DOHH2 (cell line): ENCODE measurements at regions not wholly inside any gene's neighbourhood (a gene's known extent, or its start where the extent isn't known, plus 50 kb on each side); places are given as distances from the start of the nearest gene placed in this dataset.

Source experiments
- H3F3A ChIP-seq: fragments of 200-600 bp; sonication (generic), shearing (Covaris generic); 2 replicates; pipeline ENCODE4 v1.6.0; 2016; ENCODE audit warnings: antibody characterized with exemption, mild to moderate bottlenecking; ENCODE audit not compliant: control insufficient read depth, insufficient read depth
- H3K27ac ChIP-seq: fragments of 200-600 bp; sonication (generic); 2 replicates; pipeline ENCODE4 v1.5.1; 2014; ENCODE audit warnings: low read depth, mild to moderate bottlenecking, low read length, moderate library complexity
- H3K27me3 ChIP-seq: fragments of 200-600 bp; sonication (generic); 2 replicates; pipeline ENCODE4 v1.6.1; 2014; ENCODE audit warnings: mild to moderate bottlenecking, low read length, mixed read lengths; ENCODE audit not compliant: control insufficient read depth
- H3K36me3 ChIP-seq: fragments of 200-600 bp; sonication (generic); 2 replicates; pipeline ENCODE4 v1.6.1; 2014; ENCODE audit warnings: mild to moderate bottlenecking, low read length, moderate library complexity, mixed read lengths; ENCODE audit not compliant: control insufficient read depth
- H3K4me1 ChIP-seq: fragments of 200-600 bp; sonication (generic); 2 replicates; pipeline ENCODE4 v1.6.1; 2014; ENCODE audit warnings: mild to moderate bottlenecking, low read length, mixed read lengths; ENCODE audit not compliant: control insufficient read depth
- H3K4me2 ChIP-seq: fragments of 200-600 bp; sonication (generic); 2 replicates; pipeline ENCODE4 v1.6.0; 2014; ENCODE audit warnings: mild to moderate bottlenecking, low read length, moderate library complexity
- H3K4me3 ChIP-seq: fragments of 200-600 bp; sonication (generic); 2 replicates; pipeline ENCODE4 v1.5.1; 2014; ENCODE audit warnings: mild to moderate bottlenecking, low read length, mixed read lengths
- H3K79me2 ChIP-seq: fragments of 200-600 bp; sonication (generic); 2 replicates; pipeline ENCODE4 v1.6.1; 2014; ENCODE audit warnings: mild to moderate bottlenecking, low read length, mixed read lengths; ENCODE audit not compliant: control insufficient read depth
- H3K9me2 ChIP-seq: fragments of 200-600 bp; sonication (generic); replicated peaks from 2 replicates; pipeline ENCODE4 v1.6.1; 2014; ENCODE audit warnings: mild to moderate bottlenecking, low read length, mixed read lengths; ENCODE audit not compliant: control insufficient read depth
- H3K9me3 ChIP-seq: fragments of 200-600 bp; sonication (generic); 2 replicates; pipeline ENCODE4 v1.6.1; 2014; ENCODE audit warnings: antibody characterized with exemption, low read length, mixed read lengths; ENCODE audit not compliant: control insufficient read depth, insufficient read depth
- H4K20me1 ChIP-seq: fragments of 200-600 bp; sonication (generic); 2 replicates; pipeline ENCODE4 v1.6.0; 2014; ENCODE audit warnings: low read depth, mild to moderate bottlenecking, antibody characterized with exemption, low read length, moderate library complexity; ENCODE audit not compliant: control insufficient read depth, insufficient read depth
- EZH2phosphoT487 ChIP-seq: fragments of 200-600 bp; sonication (generic); IDR thresholded peaks from 2 replicates; pipeline ENCODE4 v1.6.1; 2017; ENCODE audit warnings: borderline replicate concordance, mild to moderate bottlenecking, antibody characterized with exemption, low read length, moderate library complexity, mixed read lengths
- TF ChIP-seq, protein P1 (sequence below): fragments of 200-600 bp; sonication (generic); IDR thresholded peaks from one replicate; pipeline ENCODE4 v1.5.1; 2014; ENCODE audit warnings: antibody characterized with exemption, mild to moderate bottlenecking, low read depth, low read length; ENCODE audit not compliant: poor library complexity, severe bottlenecking

DNA sequence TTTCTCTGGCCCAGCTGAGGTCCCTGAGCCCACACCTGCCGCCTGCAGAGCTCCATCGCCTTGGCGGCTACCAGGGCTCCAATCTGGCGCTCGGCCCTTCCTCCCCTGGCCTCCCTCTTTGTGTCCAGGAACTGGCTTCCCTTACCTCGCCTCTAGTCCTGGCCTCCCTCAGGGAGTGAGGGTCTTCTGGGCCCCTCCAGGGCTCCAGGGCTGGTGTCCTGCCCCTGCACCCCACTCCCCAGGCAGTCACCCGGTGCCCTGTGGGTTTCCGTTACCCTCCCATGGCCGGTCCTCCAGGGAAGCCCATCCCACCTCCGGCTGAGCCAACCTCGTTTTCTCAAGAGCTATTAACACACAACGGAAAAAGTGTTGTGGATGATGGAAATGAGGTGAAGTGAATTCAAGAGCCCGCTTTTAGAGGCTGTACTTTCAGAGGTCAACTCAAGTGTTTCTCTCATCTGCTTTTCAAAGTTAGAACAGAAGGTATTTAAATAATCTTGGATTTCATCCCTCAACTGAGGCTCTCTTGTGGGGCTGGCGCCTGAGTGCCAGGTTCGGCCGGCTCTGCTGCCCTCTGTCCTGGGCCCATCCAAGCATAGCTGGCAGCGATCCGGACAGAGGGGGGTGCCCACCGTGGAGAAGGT, 131.9 kb downstream of the ASB1 start:
- no peaks in the 10 kb centered on the region for H4K20me1 ChIP-seq
- no peak overlapping the region for H3K4me2 ChIP-seq
- H3K9me2 ChIP-seq = no peaks in the 10 kb centered on the region
- no peaks in the 10 kb centered on the region for H3F3A ChIP-seq
- no peak overlapping the region for H3K27ac ChIP-seq
- H3K79me2 ChIP-seq = no peaks in the 10 kb centered on the region
- H3K36me3 ChIP-seq = no peaks in the 10 kb centered on the region
- H3K4me3 ChIP-seq = no peak overlapping the region
- no peaks in the 10 kb centered on the region for H3K27me3 ChIP-seq
- no peaks in the 10 kb centered on the region for H3K9me3 ChIP-seq
- TF ChIP-seq EZH2phosphoT487 = no peak
- TF ChIP-seq, protein P1, sequence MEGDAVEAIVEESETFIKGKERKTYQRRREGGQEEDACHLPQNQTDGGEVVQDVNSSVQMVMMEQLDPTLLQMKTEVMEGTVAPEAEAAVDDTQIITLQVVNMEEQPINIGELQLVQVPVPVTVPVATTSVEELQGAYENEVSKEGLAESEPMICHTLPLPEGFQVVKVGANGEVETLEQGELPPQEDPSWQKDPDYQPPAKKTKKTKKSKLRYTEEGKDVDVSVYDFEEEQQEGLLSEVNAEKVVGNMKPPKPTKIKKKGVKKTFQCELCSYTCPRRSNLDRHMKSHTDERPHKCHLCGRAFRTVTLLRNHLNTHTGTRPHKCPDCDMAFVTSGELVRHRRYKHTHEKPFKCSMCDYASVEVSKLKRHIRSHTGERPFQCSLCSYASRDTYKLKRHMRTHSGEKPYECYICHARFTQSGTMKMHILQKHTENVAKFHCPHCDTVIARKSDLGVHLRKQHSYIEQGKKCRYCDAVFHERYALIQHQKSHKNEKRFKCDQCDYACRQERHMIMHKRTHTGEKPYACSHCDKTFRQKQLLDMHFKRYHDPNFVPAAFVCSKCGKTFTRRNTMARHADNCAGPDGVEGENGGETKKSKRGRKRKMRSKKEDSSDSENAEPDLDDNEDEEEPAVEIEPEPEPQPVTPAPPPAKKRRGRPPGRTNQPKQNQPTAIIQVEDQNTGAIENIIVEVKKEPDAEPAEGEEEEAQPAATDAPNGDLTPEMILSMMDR = no peak
- H3K4me1 ChIP-seq = no peaks in the 10 kb centered on the region

DNA sequence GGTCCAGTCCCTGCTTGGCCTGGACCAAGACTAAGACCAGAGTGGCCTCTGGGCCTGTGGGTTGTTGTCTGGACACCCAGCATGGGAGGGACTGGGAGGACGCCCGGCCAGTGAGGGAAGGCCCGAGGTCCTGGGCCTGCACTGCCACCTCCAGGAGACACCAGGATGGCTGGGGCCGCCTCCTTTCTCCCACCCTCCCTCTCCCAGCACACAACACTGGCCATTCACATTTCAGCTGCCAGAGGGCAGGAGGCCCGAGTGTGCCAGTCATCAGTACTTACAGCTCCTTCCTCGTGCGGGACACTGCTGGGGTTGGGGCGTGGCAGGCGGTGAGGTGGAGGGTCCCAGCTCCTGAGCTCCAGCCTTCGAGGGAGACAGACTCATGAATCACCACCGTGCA, 133.5 kb downstream of the ASB1 start:
- H3K36me3 ChIP-seq = no peaks in the 10 kb centered on the region
- no peaks in the 10 kb centered on the region for H3K27me3 ChIP-seq
- H3K4me2 ChIP-seq = no peak overlapping the region
- H3K4me3 ChIP-seq = no peak overlapping the region
- H3K79me2 ChIP-seq = no peaks in the 10 kb centered on the region
- no peak for TF ChIP-seq EZH2phosphoT487
- TF ChIP-seq, protein P1 = no peak
- no peaks in the 10 kb centered on the region for H4K20me1 ChIP-seq
- no peaks in the 10 kb centered on the region for H3F3A ChIP-seq
- H3K9me3 ChIP-seq = no peaks in the 10 kb centered on the region
- no peaks in the 10 kb centered on the region for H3K4me1 ChIP-seq
- no peaks in the 10 kb centered on the region for H3K9me2 ChIP-seq
- no peak overlapping the region for H3K27ac ChIP-seq

DNA sequence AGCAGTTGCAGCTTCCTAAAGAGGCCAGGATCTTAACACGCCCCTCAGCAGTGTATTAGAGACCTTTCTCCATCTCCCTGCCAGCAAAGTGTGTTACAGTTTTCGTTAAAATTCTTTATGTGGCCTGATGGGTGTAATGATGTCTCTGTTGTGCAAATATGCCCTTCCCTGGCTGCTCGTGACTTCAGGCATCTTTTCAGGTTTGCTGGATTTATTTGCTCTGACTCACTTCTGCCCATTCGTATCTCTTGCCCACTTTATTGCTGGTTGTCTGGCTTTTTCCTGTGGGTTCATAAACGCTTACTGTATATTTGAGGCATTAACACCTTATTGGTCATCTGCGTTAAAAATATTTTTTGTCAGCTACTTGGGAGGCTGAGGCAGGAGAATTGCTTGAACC, 134.5 kb downstream of the ASB1 start:
- Histone ChIP-seq H3K79me2 (no peaks in the 10 kb centered on the region), H4K20me1 (no peaks in the 10 kb centered on the region), H3K9me3 (no peaks in the 10 kb centered on the region), H3K4me1 (no peaks in the 10 kb centered on the region), H3K9me2 (no peaks in the 10 kb centered on the region), H3K36me3 (no peaks in the 10 kb centered on the region), H3K4me2 (no peak overlapping the region), H3F3A (no peaks in the 10 kb centered on the region), H3K27ac (no peak overlapping the region), H3K27me3 (no peaks in the 10 kb centered on the region), H3K4me3 (no peak overlapping the region)
- TF ChIP-seq, protein P1 = no peak
- TF ChIP-seq EZH2phosphoT487 = no peak
